ENCODE measurements at regions not wholly inside any gene's neighbourhood (a gene's known extent, or its start where the extent isn't known, plus 50 kb on each side); places are given as distances from the start of the nearest gene placed in this dataset.
"Not testable (repeated sequence)": the region's sequence is repeated elsewhere in the genome, so short reads cannot be mapped to it uniquely, and the experiment has no call there.

- no peak for DNase-seq
Observed at GRCh38 chr4:138891631-138892031, 124.0 kb upstream of the NOCT start.

GRCh38 chr4:138890891-138891570 lies 124.5 kb upstream of the NOCT start:
- no peak for DNase-seq

GRCh38 chr4:138889216-138889615 lies 126.4 kb upstream of the NOCT start:
- DNase-seq = no peak

- DNase-seq = no peak
Observed at GRCh38 chr4:138887741-138888140, 127.8 kb upstream of the NOCT start.

GRCh38 chr4:138887341-138887740 lies 128.2 kb upstream of the NOCT start:
- no peak for DNase-seq

GRCh38 chr4:138879757-138880156 lies 135.8 kb upstream of the NOCT start:
- DNase-seq = no peak

- peak in 1 of 2 experiments; percentile 44 for DNase-seq
Observed at GRCh38 chr4:138875891-138876608, 139.5 kb upstream of the NOCT start.

- DNase-seq = no peak
Observed at GRCh38 chr4:138871555-138871875, 144.1 kb upstream of the NOCT start.

GRCh38 chr4:138870737-138871554 lies 144.6 kb upstream of the NOCT start:
- peak in 1 of 2 experiments; percentile 40 for DNase-seq

GRCh38 chr4:138869631-138870030 lies 145.9 kb upstream of the NOCT start:
- no peak for DNase-seq

- DNase-seq = no peak
Observed at GRCh38 chr4:138869165-138869564, 146.4 kb upstream of the NOCT start.

- no peak for DNase-seq
Observed at GRCh38 chr4:138868562-138868961, 147.0 kb upstream of the NOCT start.

GRCh38 chr4:138867404-138867803 lies 148.2 kb upstream of the NOCT start:
- DNase-seq = no peak

GRCh38 chr4:138866314-138866713 lies 149.3 kb upstream of the NOCT start:
- DNase-seq = no peak

GRCh38 chr4:138865765-138866164 lies 149.8 kb upstream of the NOCT start:
- DNase-seq = no peak

- no peak for DNase-seq
Observed at GRCh38 chr4:138864961-138865720, 150.4 kb upstream of the NOCT start.

GRCh38 chr4:138863160-138863559 lies 152.4 kb upstream of the NOCT start:
- DNase-seq = no peak

GRCh38 chr4:138861135-138861534 lies 154.4 kb upstream of the NOCT start:
- no peak for DNase-seq

- DNase-seq = not testable (repeated sequence)
Observed at GRCh38 chr4:138860357-138860756, 155.2 kb upstream of the NOCT start.

GRCh38 chr4:138859254-138859653 lies 156.3 kb upstream of the NOCT start:
- no peak for DNase-seq

- no peak for DNase-seq
Observed at GRCh38 chr4:138858419-138858818, 157.2 kb upstream of the NOCT start.

- DNase-seq = no peak
Observed at GRCh38 chr4:138857416-138857815, 158.2 kb upstream of the NOCT start.

GRCh38 chr4:138852681-138853080 lies 162.9 kb upstream of the NOCT start:
- no peak for DNase-seq

Data from SW 1271 (cell line).